Islet precursor cell (in vitro differentiated cells): ENCODE measurements at regions not wholly inside any gene's neighbourhood (a gene's known extent, or its start where the extent isn't known, plus 50 kb on each side); places are given as distances from the start of the nearest gene placed in this dataset.
"Not testable (repeated sequence)": the region's sequence is repeated elsewhere in the genome, so short reads cannot be mapped to it uniquely, and the experiment has no call there.

Experiments used
- DNase-seq: peaks from one replicate; pipeline ENCODE4 v3.0.0-alpha.2; 2018

DNA sequence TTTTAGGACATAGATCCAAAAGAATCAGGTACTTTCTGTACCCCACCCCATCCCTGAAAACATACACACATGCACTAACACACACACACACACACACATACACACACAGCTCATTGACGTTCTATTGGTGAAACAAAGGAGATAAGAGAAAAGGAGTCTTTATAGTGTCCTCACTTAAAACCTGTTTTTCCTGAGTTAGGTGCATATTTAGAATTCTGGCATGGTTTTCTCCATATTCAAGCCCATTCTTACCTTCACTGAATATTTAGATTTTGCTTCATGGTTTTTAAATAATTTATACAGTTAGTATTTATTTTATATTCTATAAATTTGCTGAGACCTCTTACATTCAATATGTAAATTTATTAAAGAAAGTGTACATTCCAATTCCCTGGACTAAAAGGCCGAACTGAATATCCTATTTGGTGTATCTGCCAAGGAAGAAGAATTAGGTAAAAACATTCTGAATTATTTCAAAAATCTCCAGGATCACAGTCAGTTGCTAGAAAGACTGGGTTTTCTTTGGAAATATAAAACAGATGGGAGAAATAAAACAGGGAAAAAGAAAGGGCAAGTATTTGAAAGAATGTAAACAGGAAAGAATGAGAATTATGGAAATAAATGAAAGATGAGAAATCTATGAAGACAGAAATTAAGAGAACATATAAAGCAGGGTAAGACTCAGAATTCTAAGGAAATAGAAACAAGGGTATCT is 556.2 kb downstream of the KCTD12 start:
- no peak for DNase-seq

DNA sequence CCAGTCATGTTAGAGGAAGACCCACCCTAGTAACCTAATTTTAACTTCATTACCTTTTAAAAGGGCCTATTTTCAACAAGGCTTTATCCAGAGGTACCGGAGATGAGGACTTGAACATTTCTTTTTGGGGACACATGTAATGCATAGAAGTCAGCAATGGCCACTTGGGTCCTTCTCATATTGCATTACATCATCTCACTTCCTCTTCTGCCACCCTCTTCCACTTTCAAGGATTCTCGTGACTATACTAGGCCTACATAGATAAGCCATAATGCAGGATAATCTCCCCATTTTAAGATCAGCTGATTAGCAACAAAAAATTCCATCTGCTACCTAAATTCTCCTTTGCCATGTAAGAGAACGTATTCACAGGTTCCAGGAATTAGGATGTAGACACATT is 557.2 kb downstream of the KCTD12 start:
- no peak for DNase-seq

DNA sequence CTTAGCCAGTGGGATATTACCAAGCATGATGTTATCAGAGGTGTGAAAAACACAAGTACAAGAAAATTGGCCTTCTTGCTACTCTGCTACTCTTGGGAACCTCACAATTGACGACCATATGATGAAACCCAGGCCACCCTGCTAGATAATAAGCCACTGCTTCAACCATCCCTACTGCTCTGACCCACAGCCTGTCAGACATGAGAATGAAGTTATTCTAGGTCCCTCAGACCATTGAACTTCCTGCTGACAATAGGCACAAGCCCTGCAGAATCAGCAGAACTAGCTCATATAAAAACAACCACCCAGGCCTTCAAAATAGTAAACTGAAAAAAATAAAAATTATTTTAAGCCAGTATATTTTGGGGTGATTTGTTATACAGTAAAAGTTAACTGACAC is 559.9 kb downstream of the KCTD12 start:
- DNase-seq: no peak

DNA sequence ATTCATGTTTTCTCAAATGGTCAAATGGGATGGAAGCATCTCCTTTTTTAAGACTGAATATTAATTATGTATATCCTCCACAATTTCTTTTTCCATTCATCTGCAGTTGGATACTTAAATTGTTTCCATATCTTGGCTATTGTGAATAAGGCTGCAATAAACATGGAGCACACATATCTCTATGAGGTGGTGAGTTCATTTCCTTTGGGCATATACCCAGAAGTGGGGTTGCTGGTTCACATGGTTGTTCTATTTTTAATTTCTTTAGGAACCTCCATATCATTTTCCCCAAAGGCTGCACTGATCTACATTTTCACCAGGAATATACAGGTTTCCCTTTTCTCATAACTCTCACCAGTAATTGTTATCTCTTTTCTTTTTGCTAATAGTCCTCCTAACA is 566.3 kb downstream of the KCTD12 start:
- DNase-seq: no peak

DNA sequence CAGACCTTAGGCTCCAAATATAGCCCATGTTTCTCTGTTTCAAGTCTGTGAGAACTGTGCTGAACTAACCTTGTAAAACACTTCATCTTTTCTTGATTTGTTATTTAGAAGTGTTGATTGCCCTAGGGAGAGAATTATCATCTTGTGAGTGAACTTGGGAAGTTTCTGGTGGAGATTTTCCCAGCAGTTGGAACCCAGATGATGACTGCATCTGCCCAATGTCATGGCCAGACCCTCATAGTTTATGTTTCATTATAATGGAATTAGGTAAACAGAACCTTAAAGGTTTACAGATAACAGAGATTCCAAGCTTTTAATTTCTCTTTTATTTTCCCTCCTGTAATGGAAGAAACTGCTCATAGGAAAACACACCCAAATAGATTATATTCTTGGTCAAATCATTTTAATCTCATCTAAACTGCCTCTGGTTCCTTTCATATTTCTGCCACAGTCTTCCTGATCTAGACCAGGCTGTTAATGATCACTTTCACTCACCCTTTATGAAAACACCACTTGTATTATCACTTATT is 569.1 kb downstream of the KCTD12 start:
- DNase-seq: no peak

DNA sequence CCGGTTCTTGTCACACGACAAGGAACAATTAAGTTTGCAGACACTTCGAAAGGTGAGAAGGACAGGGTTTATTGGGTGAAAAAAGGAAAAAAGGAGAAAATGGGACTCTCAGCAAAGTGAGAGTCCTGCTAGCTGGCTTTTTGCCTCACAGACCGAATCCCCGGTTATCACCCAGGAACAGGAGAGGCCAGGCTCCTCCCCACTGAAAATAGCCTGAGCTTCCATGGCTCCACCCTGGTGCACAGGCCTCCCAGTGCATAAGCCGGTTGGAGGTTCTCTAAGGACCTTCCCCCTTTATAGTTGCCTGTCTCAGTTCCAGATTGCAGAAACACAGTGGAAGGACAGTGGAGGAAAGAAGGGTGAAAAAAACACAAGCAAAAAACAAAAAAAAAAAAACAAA is 571.7 kb downstream of the KCTD12 start:
- DNase-seq: peak; percentile 55

DNA sequence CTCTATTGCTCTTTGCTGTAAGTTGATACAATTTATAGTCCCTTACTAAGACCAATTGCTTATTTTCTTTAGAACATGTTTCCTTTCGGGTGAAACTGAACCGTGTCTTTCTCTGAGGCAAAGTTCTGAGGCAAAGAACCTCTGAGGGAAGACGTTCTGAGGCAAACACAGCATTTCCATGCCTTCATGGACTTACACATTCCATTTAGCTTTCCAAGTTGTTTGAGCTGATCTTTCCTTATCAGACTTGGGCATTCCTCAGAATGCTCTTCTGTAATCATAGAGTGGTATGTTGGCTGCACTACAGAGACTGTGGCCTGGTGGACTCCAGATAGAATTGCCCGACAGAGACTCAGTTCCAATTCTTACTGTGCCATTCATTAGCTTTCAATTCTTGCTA is 579.1 kb downstream of the KCTD12 start:
- DNase-seq: peak; percentile 62

DNA sequence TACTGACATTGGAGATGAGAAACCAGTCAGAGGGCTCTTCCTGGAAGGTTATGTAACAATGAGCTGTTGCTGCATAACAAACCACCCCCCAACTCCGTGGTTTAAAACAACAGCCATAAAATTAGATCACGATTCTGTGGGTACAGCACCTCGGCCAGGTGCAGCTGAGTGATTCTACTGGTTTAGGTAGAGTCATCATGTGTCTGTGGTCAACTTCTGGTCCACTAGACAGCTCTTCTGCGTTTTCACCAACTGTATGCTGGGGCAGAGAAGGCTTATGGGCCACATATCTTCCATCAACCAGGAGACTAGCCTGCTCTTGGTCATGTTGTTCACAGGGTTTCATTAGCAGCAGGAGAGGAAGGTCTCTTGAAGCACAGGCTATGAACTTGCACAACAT is 585.5 kb downstream of the KCTD12 start:
- no peak for DNase-seq

DNA sequence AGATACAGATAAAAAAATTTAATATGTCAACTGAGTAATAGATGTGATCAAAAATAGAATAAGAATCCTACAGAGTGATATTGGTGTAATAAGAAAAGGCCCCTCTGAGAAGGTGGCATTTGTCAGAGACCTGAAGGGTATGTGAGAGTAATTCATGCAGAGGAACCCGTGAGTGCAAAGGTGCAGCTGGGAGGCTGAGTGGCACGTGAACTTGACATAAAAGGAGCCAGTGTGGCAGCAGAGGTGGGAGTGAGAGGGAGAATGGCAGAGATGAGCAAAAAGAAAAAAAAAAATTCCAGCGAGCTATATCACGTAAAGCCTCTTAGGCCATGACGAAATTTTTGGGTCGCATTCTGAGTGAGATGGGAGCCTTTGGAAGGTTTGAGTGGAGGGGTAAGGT is 588.9 kb downstream of the KCTD12 start:
- DNase-seq: no peak

DNA sequence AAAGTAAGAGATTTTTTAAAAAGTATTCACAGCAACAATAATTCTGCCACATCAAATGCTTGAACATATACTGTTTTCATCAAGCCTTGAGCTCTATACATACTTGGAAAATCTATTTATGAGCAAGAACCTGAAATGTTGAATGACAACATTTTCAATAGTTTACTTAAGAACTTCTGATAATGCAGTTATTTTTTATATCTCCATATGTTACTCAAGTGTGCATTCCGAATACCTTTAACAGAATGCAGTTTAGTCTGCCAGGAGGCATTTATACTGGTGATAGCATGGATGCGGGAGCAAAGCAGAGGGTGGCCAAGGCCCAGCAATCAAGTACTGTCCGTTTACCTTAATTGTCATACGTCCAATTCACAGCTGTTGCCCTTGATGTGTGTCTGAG is 589.5 kb downstream of the KCTD12 start:
- no peak for DNase-seq

DNA sequence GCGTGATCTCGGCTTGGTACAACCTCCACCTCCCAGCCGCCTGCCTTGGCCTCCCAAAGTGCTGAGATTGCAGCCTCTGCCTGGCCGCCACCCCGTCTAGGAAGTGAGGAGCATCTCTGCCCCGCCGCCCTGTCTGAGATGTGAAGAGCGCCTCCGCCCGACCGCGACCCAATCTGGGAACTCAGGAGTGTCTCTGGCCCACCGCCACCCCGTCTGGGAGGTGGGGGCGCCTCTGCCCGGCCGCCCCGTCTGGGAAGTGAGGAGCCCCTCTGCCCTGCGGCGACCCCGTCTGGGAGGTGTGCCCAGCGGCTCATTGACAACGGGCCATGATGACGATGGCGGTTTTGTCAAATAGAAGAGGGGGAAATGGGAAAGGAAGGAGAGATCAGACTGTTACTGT is 591.2 kb downstream of the KCTD12 start:
- not testable (repeated sequence) for DNase-seq

DNA sequence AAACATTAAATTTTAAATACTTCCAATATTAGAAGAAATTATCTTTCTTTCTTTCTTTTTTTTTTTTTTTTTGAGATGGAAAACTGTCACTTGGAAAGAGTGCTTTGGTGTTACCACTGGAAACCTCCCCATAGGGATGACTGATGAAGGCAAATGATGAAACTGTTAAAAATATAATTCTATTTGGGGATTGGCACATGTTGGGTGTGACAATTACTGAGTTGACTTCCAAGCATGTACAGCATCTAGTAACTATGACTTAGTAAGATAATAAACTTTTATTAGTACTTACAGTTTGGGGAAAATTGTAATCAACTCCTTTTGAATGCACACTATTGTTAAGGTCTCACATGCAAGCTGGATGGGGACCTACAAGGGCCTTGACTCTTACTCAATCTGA is 592.5 kb downstream of the KCTD12 start:
- DNase-seq: no peak

DNA sequence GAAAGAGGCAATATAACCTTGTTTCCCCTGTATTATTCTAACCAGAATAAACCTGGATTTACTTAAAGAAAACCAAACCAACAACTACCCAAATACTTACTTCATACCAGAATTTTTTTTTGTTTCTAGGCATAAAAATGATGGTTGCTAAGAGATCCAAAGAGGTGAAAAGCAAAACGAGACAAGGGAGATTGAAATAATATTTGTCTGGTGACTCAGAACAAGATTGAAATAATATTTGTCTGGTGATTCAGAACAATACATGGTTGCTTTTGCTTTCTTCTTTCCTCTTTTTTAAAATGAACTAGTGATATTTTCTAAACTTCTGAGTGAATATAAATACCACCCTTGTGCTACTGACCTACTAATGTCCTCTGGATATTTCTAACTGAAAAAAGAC is 592.9 kb downstream of the KCTD12 start:
- DNase-seq: no peak

DNA sequence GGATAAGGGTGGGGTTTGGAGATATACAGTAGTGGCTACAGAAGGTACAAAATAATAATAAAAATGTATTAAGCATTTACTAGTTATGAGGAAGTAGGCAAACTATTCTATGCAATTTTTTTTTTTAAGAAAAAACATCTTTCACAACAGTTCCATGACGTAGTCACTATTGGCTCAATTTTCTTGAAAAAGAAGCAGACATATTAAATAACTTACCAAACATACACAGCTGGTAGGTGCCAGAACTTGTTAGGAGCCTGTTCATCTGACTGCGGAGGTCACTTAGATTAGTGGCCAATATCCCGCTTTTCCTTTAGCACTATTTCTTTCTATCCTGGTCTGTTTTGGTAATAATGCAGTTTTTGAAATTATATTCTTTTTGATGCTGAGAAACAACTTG is 593.5 kb downstream of the KCTD12 start:
- DNase-seq: no peak

DNA sequence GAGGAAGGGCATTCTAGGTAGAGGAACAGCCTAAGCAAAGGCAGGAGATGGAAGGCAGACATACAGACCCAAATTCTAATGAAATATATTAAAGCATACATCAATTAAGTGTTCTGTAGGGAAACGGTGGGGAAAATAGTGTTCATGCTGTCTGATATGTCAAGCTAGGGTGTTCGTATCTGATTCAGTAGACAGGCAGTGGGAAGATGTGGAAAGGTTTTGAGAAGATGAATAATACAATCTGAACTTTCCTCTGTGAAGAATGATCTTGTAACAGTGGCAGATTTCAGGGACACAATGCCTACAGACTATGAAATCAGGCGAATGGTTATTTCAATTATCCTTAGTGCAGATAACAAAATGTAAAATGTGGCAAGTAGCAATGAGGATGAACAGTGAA is 594.2 kb downstream of the KCTD12 start:
- no peak for DNase-seq

DNA sequence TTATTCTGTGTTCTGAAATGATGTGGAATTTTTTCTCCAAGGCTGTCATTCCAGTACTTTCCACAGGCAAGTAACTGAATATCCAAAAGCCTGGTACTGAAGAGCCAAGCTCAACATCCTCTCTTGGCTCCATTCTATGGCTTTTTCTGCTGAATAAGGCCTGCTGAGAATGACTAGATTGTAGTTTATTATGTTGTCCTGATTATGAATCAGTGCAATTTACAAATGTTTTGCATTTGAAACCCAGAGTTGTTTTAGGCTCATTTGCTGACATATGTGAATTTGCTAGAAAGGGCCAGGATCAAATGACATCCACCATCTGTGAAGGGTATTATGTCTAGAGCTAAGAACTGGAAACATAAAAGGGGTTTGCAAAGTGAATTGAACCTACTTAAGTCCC is 596.6 kb downstream of the KCTD12 start:
- no peak for DNase-seq

DNA sequence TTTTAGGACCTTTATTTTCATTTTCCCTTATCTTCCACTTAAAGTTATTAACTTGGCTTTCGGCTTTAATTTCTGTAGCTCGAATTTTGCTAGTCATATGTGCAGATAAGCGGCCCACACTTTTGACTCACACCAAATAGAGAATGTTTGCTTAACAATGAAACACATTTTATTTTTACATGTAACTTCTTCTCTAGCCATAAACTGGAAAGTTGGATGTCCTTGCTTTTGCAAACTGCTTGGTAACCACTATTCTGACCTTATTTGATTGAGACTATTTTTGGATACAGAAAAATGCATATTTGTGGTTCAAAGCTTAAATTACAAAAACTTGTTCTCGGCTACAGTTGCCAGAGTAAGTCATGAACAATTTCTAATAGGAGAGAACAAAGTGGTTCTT is 600.0 kb downstream of the KCTD12 start:
- no peak for DNase-seq

DNA sequence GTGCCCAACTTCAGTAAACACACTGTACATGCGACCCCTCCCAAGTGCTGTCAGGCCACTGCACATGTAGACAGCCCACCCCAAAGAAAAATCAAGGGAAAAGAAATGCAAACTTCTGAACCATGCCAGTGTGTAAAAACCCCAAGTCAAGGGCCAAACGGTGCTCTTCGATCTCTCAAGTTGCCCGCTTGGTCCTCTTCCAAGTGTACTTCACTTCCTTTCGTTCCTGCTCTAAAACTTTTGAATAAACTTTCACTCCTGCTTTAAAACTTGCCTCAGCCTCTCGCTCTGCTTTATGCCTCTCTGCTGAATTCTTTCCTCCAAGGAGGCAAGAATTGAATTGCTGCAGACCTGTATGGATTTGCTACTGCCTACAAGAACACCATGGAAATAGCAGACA is 600.7 kb downstream of the KCTD12 start:
- DNase-seq: no peak

DNA sequence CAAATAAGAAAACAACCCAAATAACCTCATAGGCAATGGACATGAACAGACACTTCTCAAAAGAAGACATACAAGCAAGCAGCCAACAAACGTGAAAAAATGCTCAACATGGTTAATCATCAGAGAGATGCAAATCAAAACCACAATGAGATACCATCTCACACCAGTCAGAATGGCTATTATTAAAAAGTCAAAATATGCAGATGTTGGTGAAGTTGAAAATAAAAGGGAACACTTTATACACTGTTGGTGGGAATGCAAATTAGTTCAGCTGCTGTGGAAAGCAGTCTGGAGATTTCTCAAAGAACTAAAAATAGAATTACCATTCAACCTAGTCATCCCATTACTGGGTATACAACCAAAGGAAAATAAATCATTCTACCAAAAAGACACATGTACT is 606.4 kb downstream of the KCTD12 start:
- not testable (repeated sequence) for DNase-seq

DNA sequence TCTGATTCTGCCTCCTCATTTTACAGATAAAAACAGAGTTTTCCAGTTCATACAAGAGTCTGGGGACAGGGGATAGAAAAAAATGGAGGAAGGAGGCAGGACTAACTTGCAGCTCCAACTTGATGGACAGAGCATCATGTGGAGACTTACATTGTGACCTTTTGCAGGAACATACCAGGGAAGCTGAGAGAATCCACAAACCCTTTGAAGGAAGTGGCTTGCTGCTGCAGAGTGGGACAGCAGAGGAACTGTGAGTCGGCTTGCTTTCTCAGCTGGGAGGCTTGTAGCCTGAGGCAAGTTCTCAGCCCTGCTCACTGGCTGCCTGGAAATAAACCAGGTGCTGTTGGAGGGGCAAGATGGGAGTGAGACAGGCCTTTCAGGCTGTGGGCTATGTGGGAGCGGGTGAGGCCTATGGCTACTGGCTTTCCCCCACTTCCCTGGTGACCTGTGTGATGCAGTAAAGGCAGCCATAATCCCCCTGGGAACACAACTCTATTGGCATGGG is 614.4 kb downstream of the KCTD12 start:
- peak; percentile 94 for DNase-seq

DNA sequence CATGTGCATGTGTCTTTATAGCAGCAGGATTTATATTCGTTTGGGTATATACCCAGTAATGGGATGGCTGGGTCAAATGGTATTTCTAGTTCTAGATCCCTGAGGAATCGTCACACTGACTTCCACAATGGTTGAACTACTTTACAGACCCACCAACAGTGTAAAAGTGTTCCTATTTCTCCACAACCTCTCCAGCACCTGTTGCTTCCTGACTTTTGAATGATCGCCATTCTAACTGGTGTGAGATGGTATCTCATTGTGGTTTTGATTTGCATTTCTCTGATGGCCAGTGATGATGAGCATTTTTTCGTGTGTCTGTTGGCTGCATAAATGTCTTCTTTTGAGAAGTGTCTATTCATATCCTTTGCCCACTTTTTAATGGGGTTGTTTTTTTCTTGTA is 617.9 kb downstream of the KCTD12 start:
- not testable (repeated sequence) for DNase-seq

DNA sequence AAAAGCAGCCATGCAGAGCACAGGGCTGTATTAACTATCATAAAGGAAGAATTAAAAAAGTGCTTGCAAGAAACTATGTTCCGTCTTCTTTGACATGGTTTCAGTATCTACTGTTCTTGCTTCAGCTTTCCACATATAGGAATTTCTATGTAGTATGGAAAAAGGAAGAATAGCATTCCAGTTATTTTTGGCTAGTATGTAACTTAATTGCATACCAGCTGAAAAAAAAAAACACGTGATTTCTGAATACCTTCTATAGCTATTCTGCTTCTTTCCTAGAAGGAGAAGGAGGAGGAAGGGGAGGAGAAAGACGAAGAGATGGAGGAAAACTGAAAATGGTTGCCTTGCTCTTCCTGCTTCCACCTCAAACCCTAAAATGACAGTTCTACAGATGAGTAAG is 619.0 kb downstream of the KCTD12 start:
- no peak for DNase-seq

DNA sequence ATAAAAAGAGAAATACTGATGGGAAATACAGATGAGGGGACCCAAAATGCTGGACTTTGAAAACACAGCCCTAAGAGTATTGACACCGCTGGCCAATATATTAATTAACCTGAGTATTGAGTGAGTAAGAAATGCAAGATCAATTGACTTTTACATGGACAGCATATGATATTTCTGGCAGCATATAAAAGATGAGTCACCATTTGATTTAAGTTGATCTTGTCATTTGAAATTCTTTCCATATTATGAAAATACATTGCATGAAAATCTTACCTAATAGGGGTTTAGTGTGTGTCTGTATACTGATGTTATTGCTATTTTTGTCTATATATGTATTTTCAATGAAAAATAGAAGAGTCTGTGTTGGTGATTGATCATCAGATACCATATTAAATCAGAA is 619.6 kb downstream of the KCTD12 start:
- DNase-seq: no peak

DNA sequence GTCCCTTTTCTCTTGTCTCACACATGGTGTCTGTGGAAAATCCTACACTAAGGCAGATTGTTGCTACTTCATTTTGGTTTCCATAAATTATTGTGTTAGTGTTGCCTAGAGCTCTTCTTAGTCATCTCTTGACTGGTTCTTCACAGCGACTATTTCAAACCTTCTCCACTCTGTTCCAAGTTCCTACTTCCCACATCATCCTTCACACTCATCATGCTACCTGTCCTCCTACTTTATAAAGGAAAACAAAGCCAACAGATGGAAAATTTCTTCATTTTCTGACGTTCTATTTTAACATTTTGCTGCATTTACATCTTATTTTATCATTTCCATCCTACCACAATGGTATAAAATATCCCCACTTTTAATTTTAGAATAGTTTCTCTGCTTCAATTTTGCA is 614.1 kb downstream of the LMO7 start:
- no peak for DNase-seq

DNA sequence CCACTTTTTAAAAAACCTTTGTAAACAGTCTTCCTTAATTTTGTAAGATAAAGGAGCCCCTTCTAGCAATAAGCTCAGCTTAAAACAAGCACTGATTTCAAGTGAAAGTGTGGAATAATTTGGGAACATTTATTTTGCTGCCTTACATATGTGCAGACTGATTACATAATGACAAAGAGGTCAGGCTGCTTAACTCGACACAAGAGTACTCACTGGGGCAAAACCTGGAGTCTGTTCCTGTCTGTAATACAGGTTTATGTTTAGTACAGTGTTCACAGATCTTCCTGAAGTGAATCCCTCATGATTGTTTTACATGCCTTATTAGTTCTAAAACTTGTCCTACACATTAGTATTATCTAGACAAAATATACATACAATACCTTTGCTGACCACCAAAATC is 609.8 kb downstream of the LMO7 start:
- no peak for DNase-seq
